ENCODE measurements at regions not wholly inside any gene's neighbourhood (a gene's known extent, or its start where the extent isn't known, plus 50 kb on each side); places are given as distances from the start of the nearest gene placed in this dataset.
"Not testable (repeated sequence)": the region's sequence is repeated elsewhere in the genome, so short reads cannot be mapped to it uniquely, and the experiment has no call there.

DNA sequence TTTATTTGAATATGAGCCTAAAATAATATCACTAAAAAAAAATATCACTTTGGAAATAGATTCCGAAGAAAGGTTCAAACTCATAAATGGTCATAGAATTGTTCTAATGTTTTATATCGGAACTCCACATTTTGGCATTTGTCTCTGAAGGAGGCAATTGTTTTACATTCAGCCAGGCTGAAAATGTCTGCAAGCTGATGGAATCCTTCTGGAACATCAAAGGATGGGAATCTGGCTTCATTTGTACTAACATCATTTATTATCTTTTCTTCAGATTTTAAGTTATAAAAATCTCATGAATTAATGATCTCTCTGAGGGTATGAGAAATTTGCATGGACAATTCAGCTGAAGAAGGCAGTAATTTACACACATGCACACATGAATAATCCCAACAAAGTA is 251.4 kb upstream of the RGMA start:
- DNase-seq = no peak

DNA sequence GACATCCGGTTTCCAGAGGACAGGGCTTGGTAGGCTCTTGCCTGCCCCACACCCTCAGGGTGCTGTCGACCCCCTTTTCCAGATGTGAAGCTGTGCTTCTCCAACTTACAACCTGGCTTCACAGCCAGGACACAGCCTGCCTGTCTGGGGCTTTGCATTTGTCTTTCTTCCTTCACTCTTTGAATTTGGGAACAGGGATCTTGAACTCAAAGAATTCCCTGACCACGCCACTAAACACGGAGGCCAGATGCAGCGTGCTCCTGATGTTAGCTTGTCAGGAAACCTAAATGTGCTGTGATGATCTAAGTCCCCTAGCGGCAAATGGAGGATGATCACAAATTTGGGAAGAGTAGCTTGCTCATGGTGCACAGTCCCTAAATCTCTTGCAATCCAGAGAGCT is 244.8 kb upstream of the RGMA start:
- no peak for DNase-seq

DNA sequence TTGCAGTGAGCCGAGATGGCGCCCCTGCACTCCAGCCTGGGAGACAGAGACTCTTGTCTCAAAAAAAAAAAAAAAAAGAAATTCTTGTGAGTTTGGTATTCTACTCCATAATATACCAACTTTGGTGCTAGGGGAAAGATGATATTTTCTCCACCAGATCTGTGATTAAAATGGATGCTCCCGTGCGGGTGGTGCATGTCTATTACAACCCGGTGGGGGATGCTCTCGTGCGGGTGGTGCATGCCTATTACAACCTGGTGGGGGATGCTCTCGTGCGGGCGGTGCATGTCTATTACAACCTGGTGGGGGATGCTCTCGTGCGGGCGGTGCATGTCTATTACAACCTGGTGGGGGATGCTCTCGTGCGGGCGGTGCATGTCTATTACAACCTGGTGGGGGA is 244.1 kb upstream of the RGMA start:
- not testable (repeated sequence) for DNase-seq

DNA sequence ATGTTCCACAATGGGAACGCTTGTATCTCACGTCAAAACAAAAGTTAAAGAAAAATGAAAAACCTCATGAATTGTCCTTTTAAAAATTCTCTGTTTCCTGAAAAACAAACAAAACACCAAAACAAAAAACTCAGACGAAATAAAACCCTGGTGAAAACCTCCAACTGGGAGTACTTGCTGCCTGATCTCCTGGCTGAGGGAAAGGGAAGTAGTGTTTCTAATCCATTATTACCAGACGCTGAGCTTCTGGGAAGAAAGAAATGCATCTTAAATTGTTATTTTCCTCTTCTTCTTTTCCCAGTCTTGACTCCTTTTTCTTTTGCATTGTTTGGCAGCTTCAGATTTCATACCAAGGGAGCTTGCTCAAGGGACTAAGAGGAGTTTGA is 243.2 kb upstream of the RGMA start:
- DNase-seq = no peak

DNA sequence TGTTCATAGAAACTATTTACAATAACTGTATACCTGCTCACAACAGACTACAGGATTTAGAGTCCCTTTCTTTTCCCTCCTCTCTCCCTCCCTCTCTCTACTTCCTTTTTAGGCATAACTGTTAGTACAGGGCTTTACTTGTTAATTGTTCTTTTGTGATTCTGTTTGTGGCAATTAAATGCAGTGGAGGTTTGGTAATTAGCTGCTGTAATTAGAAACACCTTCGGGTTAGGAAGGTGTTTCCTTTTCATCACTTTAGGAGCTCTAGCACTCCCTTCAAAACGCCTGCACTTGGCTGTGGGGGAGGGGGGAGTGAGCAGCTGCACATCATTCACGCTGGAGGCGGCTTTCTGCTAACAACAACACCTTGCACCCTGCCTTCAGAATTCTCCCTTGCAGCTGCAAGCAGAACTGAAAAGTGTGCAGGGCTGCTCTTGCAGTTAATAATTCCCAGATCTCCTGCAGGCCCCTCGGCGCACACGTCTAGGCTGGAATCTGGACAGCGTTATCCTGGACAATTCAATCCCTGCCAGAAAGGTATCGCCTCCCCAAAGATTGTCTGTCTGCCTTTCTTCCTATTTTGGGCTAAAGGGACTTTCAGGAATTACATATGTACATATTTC is 242.6 kb upstream of the RGMA start:
- no peak for DNase-seq

DNA sequence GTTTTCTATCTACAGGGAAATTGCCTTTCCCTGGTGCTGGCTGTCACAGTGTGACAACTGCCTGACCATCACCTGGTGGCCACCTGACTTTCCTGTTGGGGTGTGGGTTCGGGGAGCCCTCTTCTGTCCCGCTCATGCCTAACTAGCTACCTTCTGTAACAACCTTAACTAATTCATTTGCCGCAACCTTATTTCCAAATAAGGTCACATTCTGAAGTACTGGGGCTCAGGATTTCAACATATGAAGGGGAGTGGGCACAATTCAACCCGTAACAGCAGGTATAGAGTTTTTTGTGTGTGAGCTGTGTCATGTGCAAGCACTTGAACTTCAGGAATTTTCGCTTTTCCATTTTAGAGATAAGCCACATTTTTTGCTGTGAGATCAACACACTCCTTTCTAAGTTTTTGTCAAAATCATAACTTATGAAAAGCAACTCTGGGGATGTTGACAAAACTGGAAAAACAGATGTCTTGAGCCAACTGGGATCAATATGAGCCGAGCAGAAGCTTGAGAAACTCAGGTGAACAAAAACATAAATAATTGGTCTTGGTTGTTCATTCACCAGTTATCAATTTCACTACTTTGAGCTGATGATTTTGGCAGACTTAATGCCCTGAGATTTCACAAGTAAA is 242.0 kb upstream of the RGMA start:
- DNase-seq = no peak

DNA sequence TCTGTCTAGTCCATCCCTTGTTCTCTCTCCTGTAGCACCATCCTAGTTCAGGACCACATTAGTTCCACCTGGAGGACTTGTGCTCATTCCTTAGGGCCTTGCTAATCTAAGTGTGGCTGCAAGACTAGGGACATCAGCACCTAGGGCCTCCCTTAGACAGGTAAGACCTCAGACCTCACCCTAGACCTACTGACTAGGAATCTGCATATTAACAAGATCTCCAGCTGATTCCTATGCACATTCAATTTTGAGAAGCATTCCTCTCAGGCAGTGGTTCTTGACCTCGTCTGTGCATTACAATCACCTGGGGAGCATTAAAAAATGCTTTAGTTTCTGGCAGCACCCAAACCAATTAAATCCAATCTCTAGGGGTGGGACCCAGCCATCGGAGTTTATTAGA is 238.4 kb upstream of the RGMA start:
- DNase-seq = no peak

DNA sequence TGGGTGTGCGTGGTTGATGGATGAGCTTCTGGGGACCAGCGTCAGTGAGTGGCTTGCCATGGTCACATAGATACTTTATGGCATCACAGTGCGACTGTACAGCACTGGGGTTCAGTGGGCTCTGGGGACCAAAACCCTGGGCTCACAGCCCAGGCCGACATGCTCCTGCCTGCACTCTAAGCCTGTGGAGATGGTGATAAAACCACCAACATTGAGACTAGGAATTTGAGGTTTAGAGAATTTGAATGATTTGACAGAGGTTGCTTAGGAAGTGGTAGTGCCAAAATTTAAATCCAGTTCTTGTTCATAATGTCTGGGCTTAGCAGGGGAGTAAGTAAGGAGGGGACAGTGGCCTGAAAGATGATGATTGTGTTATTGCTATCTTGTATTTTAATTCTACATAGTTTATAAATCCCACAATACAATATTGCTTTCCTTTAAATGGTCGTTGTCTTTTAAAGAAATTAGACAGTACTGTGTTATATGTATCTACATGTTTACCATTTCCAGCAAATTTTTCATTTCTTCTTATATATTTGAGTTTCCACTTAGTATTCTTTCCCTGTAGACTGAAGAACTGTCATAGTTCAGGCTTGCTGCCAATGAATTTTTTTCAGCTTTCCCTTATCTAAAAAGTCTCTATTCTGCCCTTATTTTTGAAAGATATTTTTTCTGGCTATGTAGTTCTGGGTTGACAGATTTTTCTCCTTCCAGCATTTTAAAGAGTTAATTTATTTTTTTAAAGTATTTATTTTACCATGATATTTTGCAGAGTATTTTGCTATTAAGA is 235.4 kb upstream of the RGMA start:
- no peak for DNase-seq

DNA sequence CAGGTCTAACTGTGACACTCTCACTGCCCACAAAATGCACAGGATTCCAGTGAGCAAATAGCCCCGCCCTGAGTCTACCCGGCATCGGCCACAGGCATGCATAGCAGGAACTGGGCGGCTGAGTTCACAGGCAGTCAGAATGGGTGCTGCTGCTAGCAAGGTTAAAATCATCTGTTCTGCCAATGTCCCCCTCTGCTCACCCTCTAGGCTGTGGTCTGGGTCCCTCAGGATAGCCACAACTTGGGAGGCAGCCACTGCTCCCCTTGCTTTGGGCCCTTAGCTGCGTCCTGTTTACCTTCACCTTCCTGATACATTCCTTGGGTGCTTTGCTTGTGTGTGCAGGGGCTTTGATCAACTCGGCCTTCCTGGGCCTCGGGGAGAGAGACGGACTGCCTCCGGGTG is 232.9 kb upstream of the RGMA start:
- no peak for DNase-seq

DNA sequence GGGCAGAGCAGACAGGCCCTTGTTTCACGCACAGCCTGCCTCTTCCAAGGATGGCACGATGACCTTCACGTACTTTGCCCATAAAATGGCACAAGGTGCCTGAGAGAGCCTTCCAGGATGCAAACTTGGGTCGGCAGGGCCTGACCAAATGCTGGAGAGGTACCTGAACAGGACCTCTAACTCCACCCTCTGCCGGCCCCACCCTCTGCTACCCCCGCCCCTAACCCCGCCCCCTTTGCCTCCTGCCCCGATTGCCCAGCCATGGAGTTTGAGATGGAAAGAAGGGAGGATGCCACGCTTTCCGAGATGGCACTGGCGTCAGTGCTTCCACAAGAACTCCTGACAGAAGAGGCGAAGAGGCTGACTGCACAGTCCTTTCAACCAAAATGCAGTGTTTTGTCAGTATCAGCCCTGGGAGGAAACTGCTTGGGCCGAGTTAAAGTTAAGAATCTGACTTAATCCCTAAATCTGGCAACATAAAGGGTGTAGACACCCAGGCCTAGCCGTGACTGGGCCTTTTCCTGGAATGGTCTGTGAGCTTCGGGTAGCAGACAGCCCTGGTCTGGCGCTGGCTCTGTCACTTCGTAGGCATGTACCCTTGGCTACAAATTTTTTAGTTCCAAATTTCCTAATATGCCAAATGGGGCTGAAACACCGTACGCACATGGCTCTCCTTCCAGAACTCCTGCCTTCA is 230.3 kb upstream of the RGMA start:
- no peak for DNase-seq

DNA sequence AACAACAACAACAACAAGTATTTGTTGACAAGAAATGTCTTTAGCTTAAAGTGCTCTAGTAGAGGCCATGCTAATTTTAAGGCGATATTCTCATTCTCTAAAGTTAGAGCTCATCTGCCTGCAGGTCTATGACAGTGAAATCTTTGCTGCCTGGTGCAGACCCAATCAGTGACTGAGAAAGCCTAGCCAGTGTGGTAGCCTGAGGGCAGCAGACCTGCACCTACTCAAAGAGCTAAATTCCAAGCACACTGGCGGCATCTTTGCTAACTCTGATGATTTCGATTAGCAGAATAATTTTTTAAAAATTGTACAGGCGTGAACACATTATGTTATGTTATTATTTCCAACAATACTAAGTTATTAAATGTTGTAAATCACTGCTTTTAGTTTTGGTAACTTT is 228.8 kb upstream of the RGMA start:
- no peak for DNase-seq

DNA sequence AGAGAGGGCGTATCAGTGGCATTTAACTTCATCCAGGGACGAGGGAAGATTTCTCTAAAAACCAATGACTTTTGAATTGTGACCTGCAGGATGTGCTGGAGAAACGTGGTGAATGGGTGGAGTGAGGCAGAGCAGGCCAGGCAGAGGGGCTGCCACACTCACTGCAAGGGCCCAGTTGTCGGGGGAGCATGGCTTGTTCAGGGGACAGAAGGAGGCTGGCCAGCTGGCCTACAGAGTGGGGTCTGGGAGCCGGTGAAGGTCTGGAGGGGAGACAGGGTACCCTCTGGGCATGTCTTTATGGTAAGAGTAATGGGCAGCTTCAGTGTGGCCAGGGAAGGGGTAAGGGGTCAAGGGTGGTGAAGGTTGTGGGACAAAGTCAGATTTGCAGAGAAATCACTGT is 225.2 kb upstream of the RGMA start:
- no peak for DNase-seq

DNA sequence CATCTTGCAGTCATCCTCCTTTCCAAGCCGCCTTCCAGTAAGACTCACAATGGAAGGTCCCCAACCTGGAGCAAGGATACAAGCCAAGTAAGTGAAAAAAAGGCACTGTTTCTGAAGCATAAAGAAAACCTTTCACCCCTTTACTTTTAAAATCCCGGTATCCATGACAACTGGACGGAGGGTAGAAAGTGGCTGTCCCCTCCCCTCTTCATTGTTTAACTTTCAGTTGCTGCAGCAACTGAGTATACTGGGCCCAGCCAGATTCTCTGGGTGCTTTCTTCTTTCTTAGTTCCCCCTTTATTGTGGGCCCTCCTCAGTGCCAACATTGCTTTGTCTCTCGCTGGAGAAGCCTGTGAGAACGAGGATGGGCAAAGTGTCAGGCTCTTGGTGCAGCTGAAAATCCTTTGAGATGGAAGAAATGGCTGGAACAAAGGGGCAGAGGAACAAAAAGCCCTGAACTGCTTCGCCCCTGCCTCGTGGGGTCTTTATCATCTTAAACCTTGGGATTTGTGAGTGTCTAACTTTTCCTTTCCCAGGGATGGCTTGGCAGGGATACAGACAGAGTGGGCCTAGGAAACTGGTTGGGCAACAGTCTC is 224.0 kb upstream of the RGMA start:
- no peak for DNase-seq

DNA sequence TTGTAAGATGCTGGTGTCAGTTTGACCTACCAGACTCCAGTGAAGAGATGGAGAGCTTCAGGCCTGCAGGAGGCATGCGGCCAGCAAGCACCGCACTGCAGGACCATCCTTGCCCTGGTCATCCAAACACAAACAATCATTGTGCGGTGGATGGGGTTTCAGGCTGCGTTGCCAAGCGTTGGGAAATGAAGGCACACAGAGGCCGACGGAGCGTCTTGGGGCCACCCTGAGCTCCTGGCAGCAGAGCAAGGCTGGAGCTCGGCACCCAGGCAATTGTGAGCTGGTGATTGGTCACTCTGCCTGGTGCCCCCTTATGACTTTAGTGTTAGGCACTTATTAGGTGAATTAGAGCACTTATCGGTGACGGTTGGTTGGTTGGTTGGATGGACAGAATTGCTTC is 222.6 kb upstream of the RGMA start:
- DNase-seq = no peak

DNA sequence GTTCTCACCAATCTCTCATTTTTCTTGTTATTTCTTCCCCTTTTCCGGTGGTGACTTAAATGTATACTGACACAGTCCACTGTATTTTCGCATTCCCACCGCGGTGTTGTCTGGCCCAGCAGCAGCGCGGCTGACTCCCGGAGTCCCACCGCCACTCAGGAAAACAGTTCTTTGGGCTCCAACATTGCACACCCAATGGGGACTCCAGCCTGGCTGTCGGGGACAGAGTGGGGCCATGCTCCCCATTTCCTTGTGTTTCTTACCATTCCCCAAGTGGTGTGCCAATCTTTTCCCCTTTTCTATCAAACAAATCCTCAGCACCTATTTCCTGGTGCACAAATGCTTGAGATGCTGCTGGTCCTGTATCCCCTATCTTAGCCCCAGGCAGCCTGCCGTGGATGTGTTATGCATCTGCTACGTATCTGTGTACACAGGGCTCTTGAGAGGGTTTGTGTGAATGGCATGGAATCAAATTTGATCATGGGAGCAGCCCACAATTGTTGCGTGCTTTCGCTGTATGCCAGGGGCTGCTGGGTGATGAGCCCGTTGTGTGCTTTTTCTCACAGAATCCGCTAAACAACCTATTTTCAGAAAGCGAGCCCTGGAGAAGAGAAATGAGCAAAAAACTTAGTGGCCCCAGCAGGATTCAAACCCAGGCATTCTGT is 219.1 kb upstream of the RGMA start:
- DNase-seq = no peak

DNA sequence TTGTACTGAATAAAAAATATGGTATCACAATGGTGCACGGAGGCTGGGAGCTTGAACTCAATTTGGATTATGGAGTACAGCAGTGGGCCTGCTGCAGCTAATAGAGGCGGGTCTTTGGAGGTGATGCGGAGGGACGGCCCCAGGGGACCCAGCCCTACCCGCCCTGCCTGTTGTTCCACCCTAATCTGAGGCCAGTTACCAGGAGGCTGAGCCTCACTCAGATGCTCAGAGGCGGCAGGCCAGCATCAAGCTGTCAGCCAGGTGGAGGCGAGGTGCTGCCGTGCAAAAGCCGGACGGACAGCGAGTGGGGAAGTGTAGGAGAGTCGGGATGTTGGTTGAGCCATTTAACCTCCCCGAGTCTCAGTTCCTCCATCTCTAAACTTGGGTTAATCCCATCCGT is 218.5 kb upstream of the RGMA start:
- DNase-seq = no peak

DNA sequence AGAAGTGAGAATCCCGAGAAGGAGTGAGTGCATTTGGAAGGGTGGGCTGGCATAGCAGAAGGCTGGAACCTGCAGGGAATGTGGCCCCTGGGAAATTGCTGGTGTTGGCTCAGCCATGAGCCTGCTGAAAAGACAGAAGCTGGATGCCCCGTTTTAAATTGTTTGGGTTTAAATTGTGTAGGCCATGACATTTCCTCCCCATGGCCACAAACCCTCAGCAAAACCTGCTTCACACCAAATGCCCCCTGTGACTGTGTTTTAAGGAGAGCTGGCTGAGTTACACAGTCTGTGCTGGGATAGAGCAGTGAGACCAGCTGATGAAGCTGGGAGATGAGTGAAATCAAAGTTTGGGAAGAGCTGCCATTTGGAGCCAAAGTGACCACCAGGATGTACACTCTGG is 216.3 kb upstream of the RGMA start:
- no peak for DNase-seq

DNA sequence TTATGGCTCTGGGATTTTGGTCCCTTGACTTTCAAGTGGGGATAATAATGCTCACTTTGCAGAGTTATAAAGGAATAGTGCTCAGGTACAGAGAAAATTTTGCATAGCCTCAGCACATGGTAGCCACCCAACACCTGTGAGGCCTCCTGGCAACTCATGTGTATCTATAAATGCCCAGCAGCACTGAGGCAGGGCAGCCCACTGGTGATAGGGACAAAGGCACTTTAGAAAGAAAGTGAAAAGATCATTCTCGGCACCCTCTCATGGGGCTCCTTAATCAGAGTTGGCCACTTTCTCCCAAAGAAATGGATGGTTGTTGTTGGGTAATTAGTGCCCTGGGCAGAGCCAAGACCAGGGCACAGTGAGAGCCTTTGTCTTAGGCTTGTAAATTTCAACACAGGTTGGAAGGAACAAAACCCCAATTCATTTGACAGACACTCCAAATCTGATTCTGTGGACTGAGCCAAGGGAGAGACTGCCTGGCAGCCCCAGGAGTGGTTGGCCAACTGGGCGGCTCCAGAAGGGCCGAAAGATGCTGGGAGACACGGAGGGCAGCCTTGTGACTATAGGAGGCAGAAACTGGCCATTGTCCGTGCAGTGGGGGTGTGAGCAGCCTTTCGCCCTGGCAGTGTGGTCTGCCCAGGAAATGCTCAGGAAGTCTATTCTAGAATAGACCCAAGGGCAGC is 213.2 kb upstream of the RGMA start:
- no peak for DNase-seq

DNA sequence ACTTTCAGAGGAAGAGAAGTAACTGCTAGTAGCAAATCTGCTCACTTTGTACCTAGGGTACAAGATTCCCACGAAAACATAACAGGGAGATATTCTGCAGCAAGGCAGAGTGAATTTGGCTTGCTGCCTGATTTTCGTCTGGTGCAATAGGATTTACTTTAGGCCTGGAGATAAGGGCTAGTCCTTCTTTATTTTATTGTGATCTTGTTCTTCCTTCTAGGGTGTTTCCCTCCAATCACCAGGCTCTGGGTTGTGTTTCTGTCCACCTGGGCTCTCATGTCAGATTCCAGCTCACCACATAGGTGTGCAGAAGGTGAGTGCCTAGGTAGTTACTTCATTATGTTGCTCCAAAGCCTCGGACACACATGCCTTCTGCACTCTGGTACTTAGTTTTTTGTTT is 211.8 kb upstream of the RGMA start:
- no peak for DNase-seq

DNA sequence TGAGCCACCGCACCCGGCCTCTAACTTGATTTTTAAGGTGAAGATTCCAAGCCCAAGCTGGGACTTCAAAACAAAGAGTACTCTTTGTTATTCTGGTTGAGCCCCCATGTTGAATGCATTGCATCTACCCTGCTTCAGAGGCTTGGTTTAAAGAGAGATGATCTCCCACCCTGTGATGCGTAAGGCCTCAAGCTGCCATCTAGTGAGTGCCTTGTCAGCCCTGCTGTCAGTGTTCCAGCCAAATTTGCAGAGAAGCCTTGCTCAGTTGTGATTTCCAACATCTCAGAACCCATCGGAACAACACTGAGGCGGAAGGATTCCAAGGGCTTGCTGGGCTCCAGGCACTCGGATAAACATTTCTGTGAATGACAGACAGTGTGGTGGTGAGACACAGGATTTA is 210.7 kb upstream of the RGMA start:
- no peak for DNase-seq

DNA sequence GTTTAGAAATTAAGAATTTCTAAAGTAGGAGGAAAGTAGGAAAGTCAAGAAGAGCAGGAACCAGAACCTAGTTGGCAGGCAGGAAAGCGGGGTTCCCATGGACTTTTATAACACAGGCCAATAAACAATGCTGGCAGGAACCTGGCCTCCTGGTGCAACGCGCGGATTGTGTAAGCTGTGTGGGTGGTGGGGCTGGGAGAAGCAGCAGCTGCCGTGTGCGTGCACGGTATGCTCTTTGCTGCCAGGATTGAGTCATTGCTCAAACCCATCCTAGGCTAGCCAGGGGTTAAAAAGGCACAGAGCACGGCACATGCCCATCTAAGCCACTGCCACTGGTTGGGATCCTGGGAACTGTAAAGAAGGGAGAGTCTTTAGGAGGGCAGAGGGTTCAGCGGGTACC is 209.9 kb upstream of the RGMA start:
- no peak for DNase-seq

DNA sequence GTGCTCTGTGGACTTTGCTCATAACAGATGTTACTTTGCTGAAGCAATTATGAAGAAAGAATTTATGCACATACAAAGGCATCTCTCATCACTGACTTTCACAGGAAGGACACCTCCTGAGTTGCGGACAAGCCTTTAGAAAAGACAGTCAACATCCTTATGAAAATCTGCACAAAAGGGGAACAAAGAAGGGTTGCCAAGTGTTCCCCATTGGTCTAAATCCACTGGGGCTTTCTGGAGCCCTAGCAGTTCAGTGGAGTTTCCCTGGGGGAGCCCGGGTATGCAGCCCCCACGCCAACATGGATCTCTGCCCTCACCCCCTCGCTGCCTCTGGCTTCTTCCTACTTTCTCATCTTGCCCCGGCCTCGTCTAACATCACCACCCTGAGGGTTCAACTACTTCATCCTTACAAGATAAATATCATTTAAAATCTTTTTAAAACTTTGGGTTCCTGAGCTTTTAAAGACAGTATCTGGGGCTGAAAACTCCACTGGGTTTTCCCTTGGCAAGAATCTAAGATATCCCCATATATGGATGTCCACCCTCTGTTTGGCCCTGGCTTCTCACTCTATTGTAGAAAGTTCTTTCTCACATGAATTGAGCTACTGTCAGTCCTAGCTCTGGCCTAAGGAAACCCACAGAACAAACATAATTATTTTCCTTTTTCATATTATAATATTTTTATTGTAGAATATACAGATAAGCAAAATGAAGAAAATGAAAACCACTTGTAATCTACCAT is 207.9 kb upstream of the RGMA start:
- no peak for DNase-seq

All from amniotic stem cell (primary cell).